ENCODE measurements at regions not wholly inside any gene's neighbourhood (a gene's known extent, or its start where the extent isn't known, plus 50 kb on each side); places are given as distances from the start of the nearest gene placed in this dataset.
A peak's percentile ranks its signal among the peaks of the same experiment; 100 is the strongest.
"Not testable (repeated sequence)": the region's sequence is repeated elsewhere in the genome, so short reads cannot be mapped to it uniquely, and the experiment has no call there.

- no peak for DNase-seq
Observed at GRCh38 chr9:108441726-108442125, 414.1 kb downstream of the ACTL7B start.

DNA sequence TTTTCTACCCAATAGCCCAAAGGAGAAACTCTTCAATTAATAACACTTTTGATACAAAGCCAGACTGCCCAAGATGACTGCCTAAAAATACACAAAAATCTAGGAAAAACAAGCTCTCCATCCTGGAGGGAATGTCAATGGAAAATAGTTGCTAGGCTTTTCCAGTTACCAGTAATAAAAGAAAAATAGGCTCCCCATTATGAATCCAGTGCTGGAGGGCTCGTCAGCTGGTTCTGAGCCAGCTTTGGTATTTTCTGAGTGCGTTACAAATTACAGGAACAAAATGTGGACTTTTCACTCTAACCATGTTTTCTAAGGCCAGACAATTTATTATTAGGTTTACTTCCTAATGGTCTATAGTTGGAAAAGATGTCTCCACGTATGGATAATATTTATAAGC lies 414.5 kb downstream of the ACTL7B start:
- DNase-seq = no peak

- DNase-seq = peak; percentile 9
Observed at GRCh38 chr9:108439947-108440346, 415.8 kb downstream of the ACTL7B start.

DNA sequence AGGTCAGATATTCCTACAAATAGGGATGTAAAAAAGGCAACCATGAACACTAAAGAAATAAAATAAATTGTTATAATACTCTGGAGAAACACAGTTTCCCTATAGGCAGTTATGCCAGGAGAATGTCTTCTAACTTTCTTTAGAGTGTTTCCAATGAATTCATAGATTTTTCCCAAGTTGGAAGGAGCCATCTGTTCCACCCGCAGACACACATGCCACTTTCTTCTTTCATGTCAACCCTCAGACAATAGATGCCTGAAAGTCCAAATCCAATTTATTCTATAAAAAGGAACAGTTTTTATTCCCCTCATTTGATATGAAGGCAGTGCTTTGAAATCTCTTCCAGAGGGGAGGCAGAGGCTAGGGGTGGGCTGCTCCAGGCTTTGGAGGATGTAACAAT lies 418.1 kb downstream of the ACTL7B start:
- DNase-seq = no peak

DNA sequence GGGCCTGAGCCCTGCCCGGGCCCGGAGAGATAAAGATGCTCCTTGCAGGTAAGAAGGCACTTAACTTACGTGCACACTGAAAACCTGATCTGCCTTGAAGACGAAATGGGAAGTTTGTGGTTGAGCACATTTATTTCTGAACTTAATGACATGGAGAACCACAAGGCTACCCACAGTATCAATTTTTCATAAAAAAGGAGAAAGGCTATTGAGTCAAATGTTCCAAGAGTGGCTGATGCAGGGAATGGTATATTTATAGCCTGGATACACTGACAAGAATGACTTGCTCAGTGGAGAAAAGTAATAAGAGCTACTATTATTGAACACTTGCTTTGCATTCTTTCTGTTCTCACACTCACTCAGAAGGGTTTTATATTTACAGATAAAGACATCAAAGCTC lies 419.3 kb downstream of the ACTL7B start:
- no peak for DNase-seq

DNA sequence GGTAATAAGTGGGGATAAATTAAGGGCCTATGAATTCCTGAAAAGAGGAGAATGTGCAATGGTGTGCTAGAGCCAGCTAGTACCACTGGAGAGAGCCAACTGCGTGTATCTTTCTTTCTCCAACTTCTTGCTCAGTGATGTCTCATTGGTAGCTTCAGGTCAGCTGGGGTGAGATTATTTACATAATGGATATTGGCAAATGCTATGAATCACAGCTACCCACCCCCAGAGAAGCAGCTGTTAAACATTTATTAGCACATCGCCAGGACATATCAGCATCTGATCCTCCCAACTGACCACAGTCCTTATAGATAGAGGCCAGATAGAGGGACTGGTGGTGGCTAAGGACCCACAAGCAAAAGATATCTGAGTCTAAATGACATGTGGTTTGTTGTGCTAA lies 421.3 kb downstream of the ACTL7B start:
- no peak for DNase-seq

DNA sequence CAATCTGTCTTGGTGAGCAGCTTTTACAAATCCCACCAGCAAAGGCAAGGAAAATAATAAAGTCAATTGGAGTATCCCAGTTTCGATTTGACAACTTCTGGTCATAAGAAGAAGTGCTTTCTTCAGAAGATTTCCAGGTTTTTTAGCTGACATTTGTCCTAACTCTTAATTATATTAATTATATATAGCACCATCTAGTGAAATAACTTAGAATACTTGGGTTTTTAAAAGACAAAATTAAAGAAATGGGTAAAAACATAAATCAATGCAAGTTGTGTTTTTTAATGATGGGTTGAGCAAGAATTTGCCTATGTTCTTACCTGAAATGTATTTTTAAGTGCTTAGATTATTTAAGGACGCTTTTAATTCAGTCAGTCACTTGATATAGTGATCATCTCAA lies 421.8 kb downstream of the ACTL7B start:
- DNase-seq = peak; percentile 6

- no peak for DNase-seq
Observed at GRCh38 chr9:108430655-108431054, 425.1 kb downstream of the ACTL7B start.

- DNase-seq = no peak
Observed at GRCh38 chr9:108427751-108428150, 428.0 kb downstream of the ACTL7B start.

DNA sequence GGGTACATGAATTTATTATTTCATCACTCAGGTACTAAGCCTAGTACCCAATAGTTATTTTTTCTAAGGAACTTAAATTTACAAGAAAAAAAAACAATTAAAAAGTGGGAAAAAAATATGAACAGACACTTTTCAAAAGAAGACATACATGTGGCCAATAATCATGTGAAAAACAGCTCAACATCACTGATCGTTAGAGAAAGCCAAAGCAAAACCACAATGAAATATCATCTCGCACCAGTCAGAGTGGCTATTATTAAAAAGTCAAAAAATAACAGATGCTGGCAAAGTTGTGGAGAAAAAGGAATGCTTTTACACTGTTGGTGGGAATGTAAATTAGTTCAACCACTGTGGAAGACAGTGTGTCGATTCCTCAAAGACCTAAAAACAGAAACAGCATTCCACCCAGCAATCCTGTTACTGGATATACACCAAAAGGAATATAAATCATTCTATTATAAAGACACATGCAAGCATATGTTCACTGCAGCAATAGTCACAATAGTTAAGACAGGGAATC lies 429.3 kb downstream of the ACTL7B start:
- DNase-seq = not testable (repeated sequence)

- DNase-seq = no peak
Observed at GRCh38 chr9:108423433-108423832, 432.4 kb downstream of the ACTL7B start.

- no peak for DNase-seq
Observed at GRCh38 chr9:108419379-108419778, 436.4 kb downstream of the ACTL7B start.

GRCh38 chr9:108417726-108418125 lies 438.1 kb downstream of the ACTL7B start:
- DNase-seq = no peak

DNA sequence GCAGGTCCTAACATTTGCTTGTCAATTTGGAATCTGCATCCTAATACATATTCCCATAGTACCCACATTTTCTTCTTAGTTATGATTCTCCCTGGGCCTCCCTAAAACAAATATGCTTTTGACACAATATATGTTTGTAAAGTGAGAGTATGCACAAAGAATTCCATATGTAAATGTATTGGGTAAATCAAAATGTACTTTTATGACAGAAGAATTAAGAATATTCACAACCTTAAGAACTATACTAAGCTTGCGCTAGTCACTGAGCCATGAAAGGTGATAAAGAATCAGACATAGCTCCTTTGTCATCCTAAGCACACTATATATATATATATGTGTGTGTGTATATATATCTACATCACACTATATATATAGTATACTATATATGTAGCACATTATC lies 438.5 kb downstream of the ACTL7B start:
- no peak for DNase-seq

GRCh38 chr9:108416324-108416723 lies 439.5 kb downstream of the ACTL7B start:
- DNase-seq = peak; percentile 5

- no peak for DNase-seq
Observed at GRCh38 chr9:108413809-108414208, 442.0 kb downstream of the ACTL7B start.

DNA sequence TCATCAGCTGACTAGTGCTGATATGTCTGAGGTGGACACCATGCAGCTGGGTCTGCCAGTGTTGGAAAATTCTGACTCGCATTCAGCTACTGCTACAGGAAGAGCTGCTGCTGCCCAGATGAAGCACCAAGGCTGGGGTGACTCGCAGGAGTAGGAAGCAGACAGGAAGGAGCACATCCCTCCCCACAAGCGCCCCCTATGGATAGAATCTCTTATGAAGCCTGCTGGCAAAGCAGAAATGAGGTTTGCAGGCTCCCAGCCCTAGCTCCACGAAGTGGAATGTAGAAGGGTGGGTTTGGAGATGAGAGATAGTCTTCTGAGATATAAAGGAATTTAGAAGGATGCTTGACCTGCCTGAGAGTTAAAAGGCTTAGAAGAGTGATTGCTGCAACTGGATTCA lies 443.0 kb downstream of the ACTL7B start:
- peak; percentile 11 for DNase-seq

GRCh38 chr9:108411632-108412031 lies 444.2 kb downstream of the ACTL7B start:
- DNase-seq = no peak

GRCh38 chr9:108410161-108410560 lies 445.6 kb downstream of the ACTL7B start:
- no peak for DNase-seq

DNA sequence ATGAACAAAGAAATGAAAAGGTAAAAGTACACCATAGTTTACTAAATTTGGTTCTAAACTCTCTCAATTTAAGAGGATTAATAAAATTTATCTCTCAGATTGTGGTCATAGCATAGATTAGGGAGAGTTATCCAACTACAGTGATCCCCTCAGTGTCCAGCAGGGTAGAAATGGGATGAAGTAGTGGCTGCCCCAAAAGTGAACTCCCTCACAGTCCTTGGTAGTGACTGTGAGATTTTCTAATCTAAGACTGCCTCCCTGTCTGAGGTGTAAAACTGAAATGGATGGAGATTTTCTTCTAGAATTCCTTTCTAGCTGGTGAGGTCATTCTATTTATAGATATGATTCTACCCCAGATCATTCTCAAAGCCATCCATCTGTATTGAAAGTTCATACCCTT lies 455.5 kb downstream of the ACTL7B start:
- DNase-seq = no peak

DNA sequence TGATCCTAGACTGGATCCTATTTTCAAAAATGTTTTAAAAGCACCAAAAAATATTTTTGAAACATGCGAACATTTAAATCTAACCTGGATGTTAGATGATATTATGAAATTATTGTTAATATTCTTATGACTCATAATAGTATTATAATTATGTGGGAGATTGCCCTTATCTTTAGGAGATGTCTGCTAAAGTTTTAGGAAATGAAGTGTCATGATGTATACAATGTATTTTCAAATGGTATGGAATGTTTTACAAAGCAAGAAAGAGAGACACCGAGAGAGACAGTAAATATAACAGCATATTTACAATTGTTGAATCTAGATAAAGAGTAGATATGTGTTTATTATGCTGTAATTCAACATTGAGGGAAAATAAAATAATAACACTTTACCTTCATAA lies 455.9 kb downstream of the ACTL7B start:
- DNase-seq = no peak

DNA sequence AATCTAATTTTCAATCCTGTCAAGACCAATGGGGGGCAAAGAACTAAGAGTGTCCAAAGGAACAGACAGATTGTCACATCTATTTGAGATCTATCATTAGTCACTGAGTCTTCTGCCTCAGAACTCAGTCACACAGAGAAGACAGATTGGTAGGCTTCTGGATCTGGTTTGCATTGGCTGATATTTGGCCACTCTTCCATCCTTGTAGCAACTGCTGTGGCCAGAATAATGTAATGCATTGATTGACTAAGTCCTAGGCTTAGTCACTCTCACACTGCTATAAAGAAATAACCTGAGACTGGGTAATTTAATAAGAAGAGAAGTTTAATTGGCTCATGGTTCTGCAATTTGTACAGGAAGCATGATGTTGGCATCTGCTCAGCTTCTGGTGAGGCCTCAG lies 458.5 kb downstream of the ACTL7B start:
- DNase-seq = no peak

DNA sequence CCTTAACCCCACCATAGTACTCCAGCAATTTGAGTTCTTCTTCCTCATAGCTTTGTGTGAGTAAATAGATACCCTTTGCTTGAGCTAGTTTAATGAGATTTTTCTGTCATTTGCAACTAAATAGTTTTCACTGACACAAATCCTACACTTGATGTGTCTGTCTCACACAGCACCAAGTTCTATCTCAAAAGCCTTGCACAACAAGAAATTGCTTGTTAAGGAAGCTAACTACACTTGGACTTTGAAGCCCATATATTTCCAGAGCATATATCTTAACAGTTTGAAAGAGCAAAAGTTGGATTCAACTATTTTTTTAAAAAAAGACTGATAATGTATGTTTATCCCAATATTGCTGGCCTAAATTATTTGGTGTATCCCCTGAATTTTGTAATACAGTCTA lies 459.2 kb downstream of the ACTL7B start:
- no peak for DNase-seq

DNA sequence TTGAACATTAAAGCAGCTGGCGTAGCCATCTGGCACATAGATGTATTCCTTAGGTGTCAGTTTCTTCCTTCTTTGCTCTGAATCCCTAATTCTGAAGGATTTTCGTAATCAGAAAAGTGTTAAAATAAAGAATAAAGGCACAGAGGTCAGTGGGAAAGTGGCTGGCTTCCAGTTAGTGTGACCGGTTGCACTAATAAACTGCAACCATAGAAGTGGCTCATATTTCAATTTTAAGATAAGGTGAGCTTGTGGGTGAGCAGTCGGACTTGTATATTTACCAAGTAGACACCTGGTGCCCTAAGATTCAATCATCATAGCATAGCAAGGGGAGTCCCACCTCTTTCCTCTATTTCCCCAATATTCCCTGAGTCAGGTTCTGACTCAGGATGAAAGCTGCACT lies 459.6 kb downstream of the ACTL7B start:
- DNase-seq = no peak

GRCh38 chr9:108395421-108395820 lies 460.4 kb downstream of the ACTL7B start:
- DNase-seq = no peak

GRCh38 chr9:108394726-108395125 lies 461.1 kb downstream of the ACTL7B start:
- no peak for DNase-seq

Data from dermis blood vessel endothelial cell (primary cell).